GM12864 (cell line): ENCODE measurements at regions not wholly inside any gene's neighbourhood (a gene's known extent, or its start where the extent isn't known, plus 50 kb on each side); places are given as distances from the start of the nearest gene placed in this dataset.

Experiments
- DNase-seq: peaks from one replicate; pipeline ENCODE4 v3.0.0-alpha.2; 2011; ENCODE audit warnings: low read depth
- H3K4me3 ChIP-seq: 2 replicates; pipeline ENCODE4 v1.5.1; 2011; ENCODE audit warnings: mild to moderate bottlenecking, low read depth, low read length, control low read depth
- TF ChIP-seq, protein P1 (sequence below): IDR thresholded peaks from 2 replicates; pipeline ENCODE4 v1.5.1; 2011; ENCODE audit warnings: low read depth, mild to moderate bottlenecking, moderate library complexity, low read length, control low read depth, inconsistent platforms; ENCODE audit errors: missing control alignments

DNA sequence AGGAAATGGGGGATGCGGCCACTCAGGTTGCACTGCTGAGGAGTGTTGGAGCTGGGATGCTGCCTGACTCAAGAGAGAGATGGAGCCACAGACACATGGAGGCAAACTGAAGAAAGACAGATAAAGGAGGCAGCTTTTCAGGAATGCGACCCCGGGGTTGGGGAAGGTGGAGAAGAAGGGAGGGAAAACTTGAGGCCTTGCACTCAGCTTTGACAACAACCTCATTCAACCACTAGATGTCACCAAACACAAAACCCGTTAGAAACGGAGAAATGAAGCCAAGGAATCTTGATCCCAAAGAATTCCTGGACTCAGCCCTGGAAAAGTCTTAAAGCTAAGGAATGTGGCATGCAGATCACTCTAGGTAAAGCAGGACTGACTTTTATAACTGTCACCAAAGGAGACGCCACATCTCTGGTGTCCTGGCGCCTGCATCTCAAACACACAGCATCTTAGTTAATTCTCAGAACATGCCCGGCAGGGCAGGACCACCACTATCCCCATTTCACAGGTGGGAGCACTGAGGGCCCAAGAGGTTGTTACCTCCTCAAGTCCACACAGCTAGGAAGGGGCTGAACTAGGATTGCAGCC, 59.6 kb upstream of the LMCD1 start:
- no peak for DNase-seq
- no peak overlapping the region for H3K4me3 ChIP-seq

DNA sequence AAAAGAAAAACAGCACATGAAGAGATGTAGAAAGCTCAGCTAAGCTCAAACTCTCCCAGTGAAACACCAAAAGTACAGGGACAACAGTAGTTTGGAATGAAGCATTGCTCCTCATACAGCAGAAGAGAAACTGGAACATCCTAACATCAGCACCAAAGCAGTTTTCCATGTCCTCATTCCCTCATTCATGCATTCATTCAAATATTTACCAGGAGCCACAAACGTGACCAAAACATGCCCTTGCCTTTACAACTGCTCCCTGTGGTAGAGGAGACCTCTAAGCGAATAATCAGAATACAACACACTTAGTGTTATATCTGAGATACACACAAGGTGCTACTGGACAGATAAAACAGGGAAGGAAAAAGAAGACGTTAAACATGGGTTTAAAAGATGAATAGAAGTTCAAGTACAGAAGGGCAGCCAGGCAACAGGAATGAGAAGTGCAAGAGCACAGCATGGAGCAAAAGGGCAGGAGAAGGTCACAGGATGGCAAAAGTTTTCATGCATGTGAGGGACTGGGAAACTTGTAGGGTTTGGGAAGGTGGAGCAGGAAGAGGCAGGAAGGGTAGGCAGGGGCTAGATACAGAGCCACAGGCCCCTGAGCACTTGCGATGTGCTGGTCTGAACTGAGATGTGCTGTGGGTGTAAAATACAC, 58.5 kb upstream of the LMCD1 start:
- DNase-seq = no peak
- H3K4me3 ChIP-seq = no peak overlapping the region
- TF ChIP-seq, protein P1, sequence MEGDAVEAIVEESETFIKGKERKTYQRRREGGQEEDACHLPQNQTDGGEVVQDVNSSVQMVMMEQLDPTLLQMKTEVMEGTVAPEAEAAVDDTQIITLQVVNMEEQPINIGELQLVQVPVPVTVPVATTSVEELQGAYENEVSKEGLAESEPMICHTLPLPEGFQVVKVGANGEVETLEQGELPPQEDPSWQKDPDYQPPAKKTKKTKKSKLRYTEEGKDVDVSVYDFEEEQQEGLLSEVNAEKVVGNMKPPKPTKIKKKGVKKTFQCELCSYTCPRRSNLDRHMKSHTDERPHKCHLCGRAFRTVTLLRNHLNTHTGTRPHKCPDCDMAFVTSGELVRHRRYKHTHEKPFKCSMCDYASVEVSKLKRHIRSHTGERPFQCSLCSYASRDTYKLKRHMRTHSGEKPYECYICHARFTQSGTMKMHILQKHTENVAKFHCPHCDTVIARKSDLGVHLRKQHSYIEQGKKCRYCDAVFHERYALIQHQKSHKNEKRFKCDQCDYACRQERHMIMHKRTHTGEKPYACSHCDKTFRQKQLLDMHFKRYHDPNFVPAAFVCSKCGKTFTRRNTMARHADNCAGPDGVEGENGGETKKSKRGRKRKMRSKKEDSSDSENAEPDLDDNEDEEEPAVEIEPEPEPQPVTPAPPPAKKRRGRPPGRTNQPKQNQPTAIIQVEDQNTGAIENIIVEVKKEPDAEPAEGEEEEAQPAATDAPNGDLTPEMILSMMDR = no peak

More for the DNA sequence above, 59.6 kb upstream of the LMCD1 start:
- TF ChIP-seq, protein P1 = peak; percentile 72

DNA sequence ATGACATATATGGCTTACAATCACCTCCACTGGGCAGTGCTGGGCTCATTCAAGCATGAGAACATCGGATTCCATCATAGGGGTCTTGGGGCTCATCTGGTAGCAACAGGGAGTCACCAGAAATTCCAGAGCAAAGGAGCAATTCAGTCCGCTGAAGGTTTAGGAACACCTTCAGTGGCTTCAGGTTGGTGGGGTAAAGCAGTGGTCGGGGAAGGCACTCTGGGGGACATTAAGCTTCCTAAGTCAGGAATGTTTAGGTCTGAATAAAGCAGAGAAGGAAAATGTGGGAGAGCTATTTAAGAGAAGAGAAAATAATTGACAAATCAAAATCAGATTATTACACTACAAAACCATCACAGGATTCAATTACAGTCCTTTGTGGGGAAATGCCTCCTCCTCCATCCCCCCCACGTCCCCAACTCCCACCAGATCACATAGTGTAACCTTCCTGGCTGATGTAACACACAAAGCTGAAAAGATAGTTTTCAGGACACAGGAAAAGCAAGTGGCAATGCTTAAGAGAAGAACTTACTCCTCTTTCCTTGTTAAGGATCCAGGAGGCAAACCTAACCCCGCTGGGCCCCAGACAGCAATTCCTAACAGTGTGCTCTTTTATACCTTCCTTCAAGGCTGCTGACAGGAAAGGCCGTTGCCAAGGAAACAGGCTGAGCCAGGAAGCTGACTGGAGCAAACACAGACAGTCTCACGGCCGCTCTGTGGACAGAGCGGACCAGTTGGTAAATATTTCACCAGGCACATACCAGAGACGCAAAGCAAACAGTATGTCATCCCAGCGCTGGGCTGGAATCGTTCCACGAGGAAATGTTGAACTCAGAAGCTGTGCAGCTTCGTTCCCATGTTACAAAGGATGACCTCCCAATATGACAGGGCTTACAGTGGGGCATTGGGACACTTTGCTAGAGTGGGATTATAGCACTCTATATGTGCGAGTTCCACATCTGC, 57.5 kb upstream of the LMCD1 start:
- TF ChIP-seq, protein P1 = no peak
- no peak for DNase-seq
- no peak overlapping the region for H3K4me3 ChIP-seq

DNA sequence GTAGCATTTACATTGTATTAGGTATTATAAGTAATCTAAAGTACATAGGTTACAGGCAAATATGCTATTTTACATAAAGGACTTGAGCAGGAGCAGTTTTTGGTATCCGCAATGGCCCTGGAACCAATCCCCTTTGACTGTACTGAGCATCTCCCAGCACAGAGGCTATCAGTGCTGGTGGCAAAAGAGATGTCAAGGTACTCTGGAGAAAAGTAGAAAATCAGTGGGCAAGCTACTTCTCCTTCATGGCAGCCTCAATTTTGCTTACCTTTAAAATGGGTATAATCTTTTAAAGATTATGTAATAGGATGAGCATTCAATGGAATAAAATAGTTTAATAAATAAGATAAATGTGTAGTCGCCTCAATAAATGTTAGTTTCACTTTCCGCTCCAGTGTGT, 56.7 kb upstream of the LMCD1 start:
- TF ChIP-seq, protein P1 = no peak
- H3K4me3 ChIP-seq = no peak overlapping the region
- no peak for DNase-seq

DNA sequence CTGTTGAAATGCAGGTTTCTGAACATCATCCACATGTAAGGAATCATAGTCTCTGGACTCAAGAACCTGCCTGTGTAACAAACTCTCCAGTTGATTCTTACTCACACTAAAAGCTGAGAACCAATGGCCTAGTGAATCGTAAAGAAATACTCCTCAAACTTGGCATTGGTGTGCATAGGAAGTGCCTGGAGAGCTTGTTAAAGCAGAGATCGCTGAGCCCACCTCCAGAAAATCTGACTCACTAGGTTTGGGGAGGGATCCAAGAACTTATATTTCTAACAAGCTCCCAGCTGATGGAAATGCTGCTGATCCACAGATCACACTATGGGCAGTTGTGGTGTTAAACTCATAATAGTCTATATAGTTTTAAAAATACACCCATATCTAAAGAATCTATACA, 55.8 kb upstream of the LMCD1 start:
- no peak overlapping the region for H3K4me3 ChIP-seq
- no peak for DNase-seq
- TF ChIP-seq, protein P1 = no peak

DNA sequence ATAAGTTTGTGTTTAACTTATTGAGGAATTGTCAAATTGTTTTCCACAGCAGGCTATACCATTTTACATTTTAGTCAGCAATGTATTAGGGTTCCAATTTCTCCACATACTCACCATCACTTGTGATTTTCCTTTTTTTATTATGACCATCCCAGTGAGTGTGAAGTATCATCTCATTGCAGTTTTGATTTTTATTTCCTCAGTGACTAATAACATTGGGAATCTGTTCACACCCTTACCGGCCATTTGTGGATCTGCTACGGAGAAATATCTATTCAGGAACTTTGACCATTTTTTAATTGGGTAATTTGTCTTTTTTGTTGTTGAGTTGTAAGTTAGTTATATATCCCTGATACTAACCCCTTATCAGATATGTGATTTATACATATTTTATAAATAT, 54.8 kb upstream of the LMCD1 start:
- TF ChIP-seq, protein P1 = no peak
- no peak overlapping the region for H3K4me3 ChIP-seq

More for the DNA sequence above, 54.8 kb upstream of the LMCD1 start:
- no peak for DNase-seq
